Esophagus muscularis mucosa (tissue), 4 donors: ENCODE measurements at regions not wholly inside any gene's neighbourhood (a gene's known extent, or its start where the extent isn't known, plus 50 kb on each side); places are given as distances from the start of the nearest gene placed in this dataset.

Source experiments
- DNase-seq: peaks from one replicate; pipeline ENCODE4 v3.0.0-alpha.2; 2017; ENCODE audit errors: extremely low spot score
- H3K27ac ChIP-seq, 4 donors: fragments of 200-600 bp; sonication (generic); replicated peaks in 1 of 4; 1 replicate in 3 of 4; 2 replicates in 1 of 4; pipeline ENCODE4 v1.5.1; 2016 to 2019; ENCODE audit warnings: mild to moderate bottlenecking in 1 of 4
- H3K27me3 ChIP-seq, 4 donors: fragments of 200-600 bp; sonication (generic); one replicate each; pipeline versions ENCODE4 v1.5.1 to v1.6.0; 2016 to 2019
- H3K36me3 ChIP-seq, 4 donors: fragments of 200-600 bp; sonication (generic); one replicate each; pipeline ENCODE4 v1.5.1; 2016 to 2019
- H3K4me1 ChIP-seq, 4 donors: fragments of 200-600 bp; sonication (generic); one replicate each; pipeline ENCODE4 v1.5.1; 2016 to 2019
- H3K4me3 ChIP-seq, 4 donors: fragments of 200-600 bp; sonication (generic); 1 replicate in 2 of 4; 2 replicates in 2 of 4; pipeline ENCODE4 v1.5.1; 2016 to 2019; ENCODE audit warnings: mild to moderate bottlenecking in 4 of 4, moderate library complexity in 1 of 4
- H3K9me3 ChIP-seq, 4 donors: fragments of 200-600 bp; sonication (generic); 1 replicate in 3 of 4; 2 replicates in 1 of 4; pipeline ENCODE4 v1.5.1; 2016 to 2019
- CTCF ChIP-seq, 3 experiments: fragments of 200-600 bp in 2 of 3; fragments of 450-650 bp in 1 of 3; sonication (generic) in 2 of 3; IDR thresholded peaks; one replicate each; pipeline ENCODE4 v1.5.1; 2017 to 2019; ENCODE audit warnings: antibody characterized with exemption in 3 of 3, mild to moderate bottlenecking in 2 of 3, moderate library complexity in 1 of 3
- EP300 ChIP-seq: sonication (generic); formaldehyde crosslinking; IDR thresholded peaks from one replicate; pipeline ENCODE4 v1.6.1; 2017; ENCODE audit warnings: antibody characterized with exemption
- POLR2A ChIP-seq: fragments of 450-650 bp; IDR thresholded peaks from one replicate; pipeline ENCODE4 v1.6.1; 2017; ENCODE audit warnings: antibody characterized with exemption, moderate library complexity, mild to moderate bottlenecking, low read depth
- POLR2AphosphoS5 ChIP-seq, 2 donors: sonication (generic); formaldehyde crosslinking; IDR thresholded peaks; one replicate each; pipeline ENCODE4 v1.6.1; 2017; ENCODE audit warnings: antibody characterized with exemption in 2 of 2
- WGBS: methylation state at CpG from one replicate; pipeline ENCODE4 v1.1.5; 2018; 5-methylcytosine and 5-hydroxymethylcytosine counted together
- intact Hi-C: fragments of 100-400 bp; cut with DNase I; formaldehyde crosslinking; loops from one replicate; pipeline ENCODE4 v1.15.1; 2023

- H3K27me3 ChIP-seq, result no peaks in the 10 kb centered on the region
- intact Hi-C loops, result no loop called here
- no peak for DNase-seq
- peaks cover 0 to 8% (median 0%) of the 10 kb centered on the region in 4 donors for H3K4me1 ChIP-seq
- TF ChIP-seq EP300, result no peak
- TF ChIP-seq POLR2AphosphoS5 (IDR thresholded peaks at IDR 0.05), result no peak
- H3K4me3 ChIP-seq, result no peak overlapping the region
- WGBS, result 91% methylated on average over 4 of the region's 4 CpGs
- H3K27ac ChIP-seq, result no peak overlapping the region
- no peaks in the 10 kb centered on the region for H3K36me3 ChIP-seq
- peaks cover 0 to 5% (median 1%) of the 10 kb centered on the region in 4 donors for H3K9me3 ChIP-seq
Measured at GRCh38 chr4:56185901-56186300, 201.4 kb downstream of the AASDH start.

GRCh38 chr4:56184214-56184613 is 203.1 kb downstream of the AASDH start:
- no peak overlapping the region for H3K27ac ChIP-seq
- H3K4me1 ChIP-seq, result peaks cover 0 to 8% (median 0%) of the 10 kb centered on the region in 4 donors
- no peaks in the 10 kb centered on the region for H3K9me3 ChIP-seq
- H3K36me3 ChIP-seq, result no peaks in the 10 kb centered on the region
- H3K27me3 ChIP-seq, result no peaks in the 10 kb centered on the region
- intact Hi-C loops, result no loop called here
- TF ChIP-seq POLR2A (no peak), CTCF (IDR thresholded peaks at IDR 0.05) (no peak), POLR2AphosphoS5 (IDR thresholded peaks at IDR 0.05) (no peak), EP300 (no peak)
- DNase-seq, result no peak
- no peak overlapping the region for H3K4me3 ChIP-seq
- 88% methylated on average over 6 of the region's 6 CpGs for WGBS

- peaks cover 0 to 8% (median 0%) of the 10 kb centered on the region in 4 donors for H3K4me1 ChIP-seq
- no peaks in the 10 kb centered on the region for H3K36me3 ChIP-seq
- H3K9me3 ChIP-seq, result no peaks in the 10 kb centered on the region
- no peak for TF ChIP-seq CTCF (IDR thresholded peaks at IDR 0.05)
- no peak for TF ChIP-seq POLR2A
- no peak for TF ChIP-seq POLR2AphosphoS5 (IDR thresholded peaks at IDR 0.05)
- TF ChIP-seq EP300, result no peak
- no peak overlapping the region for H3K4me3 ChIP-seq
- H3K27ac ChIP-seq, result no peak overlapping the region
- 92% methylated on average over 11 of the region's 11 CpGs for whole genome bisulfite sequencing
- intact Hi-C loops, result no loop called here
- no peaks in the 10 kb centered on the region for H3K27me3 ChIP-seq
- DNase-seq, result no peak
Measured at GRCh38 chr4:56183344-56183959, 203.8 kb downstream of the AASDH start.

- Histone ChIP-seq H3K4me1 (peaks cover 0 to 5% (median 0%) of the 10 kb centered on the region in 4 donors), H3K27me3 (no peaks in the 10 kb centered on the region), H3K27ac (no peak overlapping the region), H3K4me3 (no peak overlapping the region), H3K9me3 (no peaks in the 10 kb centered on the region), H3K36me3 (no peaks in the 10 kb centered on the region)
- no peak for TF ChIP-seq POLR2A
- TF ChIP-seq POLR2AphosphoS5 (IDR thresholded peaks at IDR 0.05), result no peak
- TF ChIP-seq CTCF (IDR thresholded peaks at IDR 0.05), result no peak
- no peak for TF ChIP-seq EP300
- WGBS, result 84% methylated on average over 6 of the region's 6 CpGs
- intact Hi-C loops, result no loop called here
- no peak for DNase-seq
Measured at GRCh38 chr4:56182356-56182755, 204.9 kb downstream of the AASDH start.

GRCh38 chr4:56181140-56181953 is 205.9 kb downstream of the AASDH start:
- WGBS, result 65% methylated on average over 5 of the region's 5 CpGs
- no peaks in the 10 kb centered on the region for H3K4me1 ChIP-seq
- no peak overlapping the region for H3K27ac ChIP-seq
- no peak for DNase-seq
- H3K27me3 ChIP-seq, result no peaks in the 10 kb centered on the region
- H3K4me3 ChIP-seq, result no peak overlapping the region
- TF ChIP-seq POLR2A (no peak), CTCF (IDR thresholded peaks at IDR 0.05) (no peak)
- H3K9me3 ChIP-seq, result peaks cover 0 to 2% (median under 1%) of the 10 kb centered on the region in 4 donors
- intact Hi-C loops, result no loop called here
- no peaks in the 10 kb centered on the region for H3K36me3 ChIP-seq
